ENCODE measurements at regions not wholly inside any gene's neighbourhood (a gene's known extent, or its start where the extent isn't known, plus 50 kb on each side); places are given as distances from the start of the nearest gene placed in this dataset.

DNA sequence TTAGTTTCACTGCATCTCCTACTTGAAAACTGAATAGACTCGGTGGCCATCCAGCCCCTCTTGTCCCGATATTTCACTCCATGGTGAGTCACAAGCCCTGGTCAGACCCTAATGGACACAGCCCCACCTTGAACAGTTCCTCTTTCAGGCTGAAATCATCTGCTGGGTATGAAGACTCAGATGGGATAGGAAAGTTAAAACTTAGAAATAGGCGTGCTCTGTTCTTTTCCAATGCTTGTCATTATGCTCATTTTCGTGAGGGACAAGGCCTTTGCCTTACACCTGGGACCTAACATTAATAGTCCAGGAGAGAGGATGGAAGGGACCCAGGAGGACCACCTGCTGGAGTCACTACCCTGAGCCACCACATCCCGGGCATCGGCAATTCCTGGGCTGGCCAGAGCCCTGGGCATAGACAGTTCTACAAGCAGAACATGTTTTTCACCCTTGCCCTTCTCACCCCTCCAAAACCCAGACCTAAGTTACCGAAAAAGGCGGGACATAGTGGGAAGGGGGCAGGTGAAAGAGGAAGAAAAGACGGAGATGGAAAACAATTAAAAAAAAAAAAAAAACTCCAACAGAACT, 278.3 kb downstream of the SOX9 start:
- Histone ChIP-seq H3K9ac (ENCODE audit: low read length) (no peak overlapping the region), H3K4me1 (ENCODE audit: control insufficient read depth, insufficient read depth, low read length) (no peaks in the 10 kb centered on the region), H3K36me3 (ENCODE audit: control insufficient read depth, insufficient read depth, low read length) (peaks cover 2% of the 10 kb centered on the region), H3K4me3 (ENCODE audit: low read length) (no peak overlapping the region), H3K27ac (ENCODE audit: low read depth, low read length) (no peak overlapping the region), H3K27me3 (ENCODE audit: control insufficient read depth, insufficient read depth, low read length) (no peaks in the 10 kb centered on the region)

DNA sequence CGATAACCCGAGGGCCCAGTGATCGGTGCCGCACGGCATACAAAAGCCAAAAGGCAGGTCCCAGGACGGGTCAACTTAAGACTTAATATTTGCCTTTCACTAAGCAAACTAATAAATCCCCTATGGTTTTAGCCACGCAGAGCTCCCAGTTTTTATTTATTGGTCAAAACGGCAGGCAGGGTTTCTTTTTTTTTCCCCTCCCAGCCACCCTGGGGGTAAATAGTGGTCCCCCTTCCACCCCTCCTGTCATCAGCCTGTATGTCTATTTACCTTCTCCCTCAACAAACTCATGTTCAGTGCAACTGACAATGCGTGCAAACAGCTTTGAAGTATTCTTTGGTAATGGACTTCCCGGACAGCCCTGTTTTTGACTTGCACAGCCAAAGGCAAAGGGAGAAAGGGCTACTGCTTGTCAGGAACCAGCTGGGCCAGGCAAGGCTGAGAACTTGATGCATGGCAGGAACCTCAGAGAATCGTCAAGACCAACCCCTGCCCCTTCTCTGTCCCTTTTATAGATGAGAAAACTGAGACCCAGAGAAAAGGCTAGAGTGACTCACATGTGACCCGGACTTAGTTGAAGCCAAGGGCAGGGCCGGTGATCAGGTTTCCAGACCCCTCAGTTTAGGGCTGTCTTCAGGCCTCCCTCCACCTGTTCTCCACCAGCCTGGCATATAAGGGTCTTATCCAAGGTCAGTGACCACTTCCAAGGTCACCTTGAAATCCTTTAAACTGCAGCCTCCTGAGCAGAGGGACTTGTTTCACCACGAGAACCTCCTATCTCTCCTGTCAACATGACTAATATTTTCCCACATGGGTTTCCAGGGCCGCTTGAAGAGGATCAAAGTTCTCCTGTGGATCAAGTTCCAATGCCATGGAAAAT, 279.0 kb downstream of the SOX9 start:
- Histone ChIP-seq H3K27ac (ENCODE audit: low read depth, low read length) (no peak overlapping the region), H3K4me1 (ENCODE audit: control insufficient read depth, insufficient read depth, low read length) (no peaks in the 10 kb centered on the region), H3K36me3 (ENCODE audit: control insufficient read depth, insufficient read depth, low read length) (peaks cover 2% of the 10 kb centered on the region)

DNA sequence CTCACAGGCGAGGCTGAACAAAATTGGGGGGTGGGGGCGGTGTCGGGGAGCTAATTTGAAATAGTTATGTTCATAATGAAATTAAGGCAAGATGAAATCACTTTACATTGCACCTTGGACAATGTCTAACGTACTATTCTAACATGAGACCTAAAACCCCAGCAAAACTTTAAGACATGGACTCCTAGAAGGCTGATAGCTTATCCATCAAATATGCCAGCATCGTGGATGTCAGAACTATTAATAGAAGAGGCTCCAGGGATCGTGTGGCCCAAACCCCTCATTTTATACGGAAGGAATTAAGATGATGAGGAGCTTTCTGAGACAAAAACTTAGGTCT, 279.6 kb downstream of the SOX9 start:
- H3K4me3 ChIP-seq (ENCODE audit: low read length): no peak overlapping the region
- no peak overlapping the region for H3K9ac ChIP-seq (ENCODE audit: low read length)
- H3K27me3 ChIP-seq (ENCODE audit: control insufficient read depth, insufficient read depth, low read length): no peaks in the 10 kb centered on the region
- H3K27ac ChIP-seq (ENCODE audit: low read depth, low read length): no peak overlapping the region
- H3K36me3 ChIP-seq (ENCODE audit: control insufficient read depth, insufficient read depth, low read length): peaks cover 2% of the 10 kb centered on the region
- no peaks in the 10 kb centered on the region for H3K4me1 ChIP-seq (ENCODE audit: control insufficient read depth, insufficient read depth, low read length)

More for the DNA sequence above, 279.0 kb downstream of the SOX9 start:
- Histone ChIP-seq H3K9ac (ENCODE audit: low read length) (no peak overlapping the region), H3K27me3 (ENCODE audit: control insufficient read depth, insufficient read depth, low read length) (no peaks in the 10 kb centered on the region), H3K4me3 (ENCODE audit: low read length) (no peak overlapping the region)

DNA sequence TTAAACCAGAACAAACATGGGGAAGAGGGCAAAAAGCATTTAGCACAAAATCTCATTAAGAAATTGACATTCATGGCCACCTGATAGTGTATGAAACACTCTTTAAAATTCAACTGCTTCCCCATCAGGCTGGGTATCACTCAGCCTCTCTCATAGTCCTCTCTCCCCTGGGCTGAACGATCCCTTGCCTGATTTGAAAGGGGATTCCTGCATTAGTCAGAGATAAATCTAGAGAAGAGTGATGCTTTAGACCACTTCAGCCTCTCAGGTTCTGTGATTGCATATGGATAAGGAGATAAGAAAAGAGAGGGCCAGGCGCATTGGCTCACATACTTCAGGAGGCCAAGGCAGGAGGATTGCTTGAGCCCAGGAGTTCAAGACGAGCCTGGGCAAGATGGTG, 280.0 kb downstream of the SOX9 start:
- H3K36me3 ChIP-seq (ENCODE audit: control insufficient read depth, insufficient read depth, low read length): peaks cover 2% of the 10 kb centered on the region
- no peak overlapping the region for H3K27ac ChIP-seq (ENCODE audit: low read depth, low read length)

DNA sequence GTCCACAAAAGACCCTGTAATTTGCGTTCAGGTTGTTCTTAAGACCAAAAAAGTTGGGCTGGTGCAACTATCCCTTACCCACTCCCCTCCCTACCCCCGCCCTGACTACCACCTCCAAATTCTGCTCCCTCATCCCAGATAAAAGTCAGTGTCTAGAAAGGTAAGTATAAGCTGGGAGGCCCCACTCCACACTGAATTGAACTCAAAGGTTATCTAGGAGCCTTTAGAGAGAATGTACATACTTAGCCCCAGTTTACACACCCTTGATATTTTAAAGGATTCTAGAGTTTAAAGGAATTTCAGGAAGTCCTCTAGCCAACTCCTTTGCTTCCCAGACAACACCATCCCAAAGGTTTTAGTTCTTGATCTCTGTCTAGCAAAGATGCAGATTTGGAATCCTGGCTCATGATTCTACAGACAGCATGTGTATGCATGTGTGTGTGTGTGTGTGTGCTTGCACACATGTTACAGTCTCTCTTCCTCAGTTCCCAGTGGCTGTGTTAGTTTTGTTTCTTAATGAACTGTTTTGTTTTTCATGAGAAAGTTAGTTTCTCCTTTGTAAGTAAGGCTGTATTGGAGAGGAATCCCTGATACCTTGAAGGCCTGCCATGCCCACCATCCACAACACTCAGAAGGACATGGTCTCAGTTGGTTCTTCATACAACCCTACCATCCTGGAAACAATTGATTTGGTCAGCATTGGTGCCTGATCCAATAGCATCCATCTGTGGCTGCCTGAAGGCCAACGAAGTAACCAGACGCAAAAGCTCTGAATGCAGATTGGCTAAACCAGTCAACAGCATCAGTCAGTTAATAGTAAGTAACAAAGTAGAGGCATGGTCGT, 281.3 kb downstream of the SOX9 start:
- Histone ChIP-seq H3K4me1 (ENCODE audit: control insufficient read depth, insufficient read depth, low read length) (peaks cover 2% of the 10 kb centered on the region), H3K4me3 (ENCODE audit: low read length) (no peak overlapping the region)

More for the DNA sequence above, 280.0 kb downstream of the SOX9 start:
- Histone ChIP-seq H3K4me1 (ENCODE audit: control insufficient read depth, insufficient read depth, low read length) (no peaks in the 10 kb centered on the region), H3K4me3 (ENCODE audit: low read length) (no peak overlapping the region), H3K27me3 (ENCODE audit: control insufficient read depth, insufficient read depth, low read length) (no peaks in the 10 kb centered on the region), H3K9ac (ENCODE audit: low read length) (no peak overlapping the region)

DNA sequence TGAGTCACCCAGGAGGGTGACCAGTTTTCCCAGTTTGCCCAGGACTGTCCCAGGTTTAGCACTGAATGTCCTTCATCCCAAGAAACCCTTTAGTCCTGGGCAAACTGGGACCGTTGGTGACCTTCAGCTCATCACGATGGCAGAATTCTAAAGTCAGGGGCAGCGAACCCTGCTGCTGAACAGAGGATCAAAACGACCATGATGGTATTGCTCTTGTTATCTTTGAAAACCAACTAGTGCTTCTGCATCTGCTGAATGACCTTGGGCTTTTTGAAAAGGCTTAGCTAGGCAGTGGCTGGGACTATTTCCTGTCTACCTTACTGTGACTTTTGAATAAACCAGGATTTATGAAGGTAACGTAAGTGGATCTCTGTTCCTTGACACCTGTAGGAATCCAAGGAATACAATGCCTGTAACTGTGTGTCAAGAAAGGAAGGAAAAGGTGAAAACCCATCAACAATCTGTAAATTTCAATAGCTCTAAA, 281.9 kb downstream of the SOX9 start:
- peaks cover 8% of the 10 kb centered on the region for H3K4me1 ChIP-seq (ENCODE audit: control insufficient read depth, insufficient read depth, low read length)
- H3K4me3 ChIP-seq (ENCODE audit: low read length): no peak overlapping the region
- no peak overlapping the region for H3K27ac ChIP-seq (ENCODE audit: low read depth, low read length)
- H3K27me3 ChIP-seq (ENCODE audit: control insufficient read depth, insufficient read depth, low read length): no peaks in the 10 kb centered on the region
- peaks cover 2% of the 10 kb centered on the region for H3K36me3 ChIP-seq (ENCODE audit: control insufficient read depth, insufficient read depth, low read length)
- no peak overlapping the region for H3K9ac ChIP-seq (ENCODE audit: low read length)

More for the DNA sequence above, 281.3 kb downstream of the SOX9 start:
- H3K27ac ChIP-seq (ENCODE audit: low read depth, low read length): no peak overlapping the region
- H3K27me3 ChIP-seq (ENCODE audit: control insufficient read depth, insufficient read depth, low read length): no peaks in the 10 kb centered on the region
- peaks cover 2% of the 10 kb centered on the region for H3K36me3 ChIP-seq (ENCODE audit: control insufficient read depth, insufficient read depth, low read length)
- no peak overlapping the region for H3K9ac ChIP-seq (ENCODE audit: low read length)

DNA sequence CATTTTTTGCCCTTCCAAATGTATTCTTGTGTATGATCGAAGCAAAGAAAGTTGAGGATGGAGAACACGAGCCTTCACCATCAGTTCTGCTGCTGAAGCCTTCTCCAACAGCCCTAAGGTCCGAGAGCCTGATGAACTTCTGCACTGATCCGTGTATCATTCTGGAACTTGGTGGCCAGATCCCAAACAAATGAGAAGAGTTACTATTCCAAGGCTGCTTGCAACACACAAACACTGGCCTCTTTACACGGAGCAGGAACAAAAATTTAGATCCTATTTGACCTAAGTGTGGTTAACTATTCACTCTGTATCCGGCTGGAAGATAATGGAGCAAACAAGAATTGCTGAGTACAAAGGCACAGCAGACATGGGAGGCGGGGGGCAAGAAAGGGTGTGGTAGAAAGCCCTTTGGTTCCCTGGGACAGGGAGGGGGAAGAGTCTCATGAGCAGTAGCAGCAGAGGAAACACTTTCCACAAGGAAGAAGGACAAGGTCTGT, 282.9 kb downstream of the SOX9 start:
- Histone ChIP-seq H3K27me3 (ENCODE audit: control insufficient read depth, insufficient read depth, low read length) (no peaks in the 10 kb centered on the region), H3K4me1 (ENCODE audit: control insufficient read depth, insufficient read depth, low read length) (peaks cover 14% of the 10 kb centered on the region), H3K36me3 (ENCODE audit: control insufficient read depth, insufficient read depth, low read length) (peaks cover 2% of the 10 kb centered on the region), H3K9ac (ENCODE audit: low read length) (no peak overlapping the region), H3K27ac (ENCODE audit: low read depth, low read length) (no peak overlapping the region), H3K4me3 (ENCODE audit: low read length) (no peak overlapping the region)

DNA sequence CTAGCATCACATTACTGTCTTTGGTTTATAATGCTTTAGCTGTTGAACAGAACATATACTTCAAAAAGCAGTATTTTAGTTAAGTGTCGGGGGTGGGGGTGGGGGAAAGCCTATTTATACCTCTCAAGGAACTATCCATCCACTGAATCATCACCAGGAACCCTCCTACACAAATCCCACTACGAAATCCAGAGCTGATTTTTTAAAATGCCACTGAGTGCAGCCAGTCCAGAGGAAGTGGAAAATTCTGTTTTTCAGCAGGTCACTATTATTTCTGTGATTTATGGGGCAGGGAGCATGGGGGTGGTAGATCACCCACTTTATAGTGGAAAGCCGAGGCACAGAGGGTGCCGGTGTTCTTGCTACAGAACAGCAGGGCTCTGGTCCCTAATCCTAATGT, 284.1 kb downstream of the SOX9 start:
- H3K4me1 ChIP-seq (ENCODE audit: control insufficient read depth, insufficient read depth, low read length): peaks cover 14% of the 10 kb centered on the region
- H3K4me3 ChIP-seq (ENCODE audit: low read length): no peak overlapping the region
- H3K36me3 ChIP-seq (ENCODE audit: control insufficient read depth, insufficient read depth, low read length): peaks cover 2% of the 10 kb centered on the region
- H3K27me3 ChIP-seq (ENCODE audit: control insufficient read depth, insufficient read depth, low read length): no peaks in the 10 kb centered on the region
- H3K27ac ChIP-seq (ENCODE audit: low read depth, low read length): no peak overlapping the region
- no peak overlapping the region for H3K9ac ChIP-seq (ENCODE audit: low read length)

DNA sequence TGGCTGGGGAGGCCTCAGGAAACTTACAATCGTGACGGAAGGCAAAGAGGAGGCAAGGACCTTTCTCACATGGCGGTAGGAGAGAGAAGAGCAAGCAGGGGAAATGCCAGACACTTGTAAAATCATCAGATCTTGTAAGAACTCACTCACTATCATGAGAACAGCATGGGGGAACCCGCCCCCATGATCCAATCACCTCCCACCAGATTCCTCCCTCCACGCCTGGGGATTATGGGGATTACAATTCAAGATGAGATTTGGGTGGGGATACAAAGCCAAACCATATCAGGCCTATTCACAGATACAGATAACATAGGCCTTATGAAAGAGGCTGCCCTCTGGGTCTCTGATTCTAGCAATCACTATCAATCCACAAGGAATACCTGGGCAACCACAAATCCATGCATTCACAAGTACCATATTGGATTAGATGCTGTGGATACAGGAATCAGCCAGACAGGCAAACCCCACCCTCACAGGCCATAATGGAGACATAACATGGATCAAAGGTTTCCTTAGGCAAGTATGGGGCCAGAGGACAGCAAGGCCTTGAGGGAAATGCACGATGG, 284.9 kb downstream of the SOX9 start:
- no peaks in the 10 kb centered on the region for H3K27me3 ChIP-seq (ENCODE audit: control insufficient read depth, insufficient read depth, low read length)
- peaks cover 14% of the 10 kb centered on the region for H3K4me1 ChIP-seq (ENCODE audit: control insufficient read depth, insufficient read depth, low read length)
- no peak overlapping the region for H3K9ac ChIP-seq (ENCODE audit: low read length)

DNA sequence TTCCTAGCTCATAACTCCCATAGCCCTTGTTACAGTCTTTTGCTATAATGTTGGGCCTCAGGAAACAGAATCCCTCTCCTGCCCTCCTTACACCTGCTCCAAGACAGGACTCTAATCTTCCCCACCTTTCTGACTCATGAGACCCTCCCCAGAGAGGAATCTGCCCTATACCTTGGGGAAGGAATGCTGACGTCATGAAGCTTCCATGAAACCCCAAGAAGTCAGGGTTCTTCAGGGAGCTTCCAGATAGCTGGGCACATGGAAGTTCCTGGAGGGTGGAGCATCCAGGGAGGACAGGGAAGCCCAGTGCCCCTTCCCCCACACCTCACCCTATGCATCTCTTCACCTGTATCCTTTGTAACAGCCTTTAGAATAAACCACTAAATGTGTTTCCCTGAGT, 285.7 kb downstream of the SOX9 start:
- Histone ChIP-seq H3K27ac (ENCODE audit: low read depth, low read length) (no peak overlapping the region), H3K36me3 (ENCODE audit: control insufficient read depth, insufficient read depth, low read length) (peaks cover 2% of the 10 kb centered on the region), H3K4me3 (ENCODE audit: low read length) (no peak overlapping the region), H3K4me1 (ENCODE audit: control insufficient read depth, insufficient read depth, low read length) (peaks cover 14% of the 10 kb centered on the region), H3K27me3 (ENCODE audit: control insufficient read depth, insufficient read depth, low read length) (no peaks in the 10 kb centered on the region), H3K9ac (ENCODE audit: low read length) (no peak overlapping the region)

More for the DNA sequence above, 284.9 kb downstream of the SOX9 start:
- no peak overlapping the region for H3K4me3 ChIP-seq (ENCODE audit: low read length)
- peaks cover 2% of the 10 kb centered on the region for H3K36me3 ChIP-seq (ENCODE audit: control insufficient read depth, insufficient read depth, low read length)
- H3K27ac ChIP-seq (ENCODE audit: low read depth, low read length): no peak overlapping the region

DNA sequence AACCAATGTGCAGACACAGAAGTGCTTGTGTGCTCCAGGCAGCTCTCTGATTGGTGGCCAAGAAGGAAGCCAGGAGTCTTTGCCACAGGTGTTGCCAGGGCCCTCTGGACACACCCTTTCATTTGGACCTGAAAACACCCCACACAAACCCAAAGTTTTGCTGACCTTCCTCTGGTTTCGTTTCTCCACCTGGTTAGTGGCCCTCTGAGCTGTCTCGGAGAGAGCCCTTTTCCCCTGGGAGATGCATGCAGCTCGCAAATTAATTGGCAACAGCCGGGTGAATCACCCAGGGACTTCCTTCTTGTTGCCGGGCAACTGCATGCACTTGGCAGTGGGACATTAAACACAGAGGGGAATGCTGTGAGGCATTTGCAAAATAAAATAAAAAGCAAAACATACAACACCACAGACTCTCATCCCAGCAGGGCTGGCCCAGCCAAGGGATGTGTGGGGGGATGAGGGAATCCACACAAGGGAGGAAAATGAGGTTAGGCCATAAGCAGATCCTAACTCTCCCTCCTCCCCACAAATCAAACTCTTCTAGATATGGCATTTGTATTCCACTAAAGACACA, 286.6 kb downstream of the SOX9 start:
- peak overlapping the region; percentile 22 for H3K27ac ChIP-seq (ENCODE audit: low read depth, low read length)
- H3K27me3 ChIP-seq (ENCODE audit: control insufficient read depth, insufficient read depth, low read length): no peaks in the 10 kb centered on the region
- no peak overlapping the region for H3K9ac ChIP-seq (ENCODE audit: low read length)
- peaks cover 2% of the 10 kb centered on the region for H3K36me3 ChIP-seq (ENCODE audit: control insufficient read depth, insufficient read depth, low read length)
- no peak overlapping the region for H3K4me3 ChIP-seq (ENCODE audit: low read length)
- H3K4me1 ChIP-seq (ENCODE audit: control insufficient read depth, insufficient read depth, low read length): peaks cover 14% of the 10 kb centered on the region

All from rectal smooth muscle tissue (tissue), 1 donor.